SK-MEL-5 (cell line): ENCODE measurements at regions not wholly inside any gene's neighbourhood (a gene's known extent, or its start where the extent isn't known, plus 50 kb on each side); places are given as distances from the start of the nearest gene placed in this dataset.

Experiments used
- DNase-seq: peaks from one replicate; pipeline ENCODE4 v3.0.0-alpha.2; 2016; ENCODE audit warnings: low read depth, low spot score
- in situ Hi-C: cut with HindIII; loops from 2 replicates; pipeline ENCODE4 v1.10.0; 2016; ENCODE audit warnings: low sequenced_read_pairs, high pct_unique_total_duplicates, low pct_unique_long_range_greater_than_20kb

DNA sequence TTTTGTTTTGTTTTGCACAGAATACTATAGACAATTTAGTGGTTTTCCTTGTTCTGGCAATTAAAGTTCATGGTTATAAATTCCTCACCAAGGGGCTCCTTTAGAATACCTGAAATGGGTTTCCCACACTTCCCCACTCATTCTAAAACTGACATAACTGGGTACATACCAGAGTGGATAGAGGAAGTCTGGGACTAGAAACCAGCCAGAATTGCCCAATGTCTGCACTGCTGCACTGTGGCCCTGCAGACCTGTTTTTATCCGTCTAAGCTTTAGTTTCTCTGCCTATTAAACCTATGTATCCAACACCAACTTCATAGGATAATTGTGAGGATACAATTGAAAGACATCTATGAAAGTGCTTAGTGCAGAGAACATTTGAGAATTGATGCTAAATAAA lies 498.6 kb downstream of the KCTD12 start:
- DNase-seq = no peak
- in situ Hi-C loops = no loop called here

DNA sequence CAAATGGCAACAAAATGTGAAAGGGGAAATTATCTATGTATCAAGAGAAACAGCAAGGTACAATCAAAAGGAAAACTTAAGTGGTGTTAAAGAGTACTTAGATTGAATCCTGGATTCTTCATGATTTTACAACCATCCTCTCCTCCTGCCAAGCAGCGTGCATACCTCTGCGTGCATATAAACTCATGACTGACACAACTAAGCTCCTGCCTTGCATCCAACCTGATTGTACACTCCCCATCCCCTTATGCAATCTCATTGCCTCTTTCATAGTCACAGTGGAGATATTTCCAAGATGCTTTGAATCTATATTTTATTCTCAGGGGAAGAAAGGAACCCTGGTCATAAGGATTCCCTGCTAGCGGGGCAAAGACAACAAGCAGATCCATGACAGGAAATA lies 499.9 kb downstream of the KCTD12 start:
- no peak for DNase-seq
- in situ Hi-C loops = no loop called here

DNA sequence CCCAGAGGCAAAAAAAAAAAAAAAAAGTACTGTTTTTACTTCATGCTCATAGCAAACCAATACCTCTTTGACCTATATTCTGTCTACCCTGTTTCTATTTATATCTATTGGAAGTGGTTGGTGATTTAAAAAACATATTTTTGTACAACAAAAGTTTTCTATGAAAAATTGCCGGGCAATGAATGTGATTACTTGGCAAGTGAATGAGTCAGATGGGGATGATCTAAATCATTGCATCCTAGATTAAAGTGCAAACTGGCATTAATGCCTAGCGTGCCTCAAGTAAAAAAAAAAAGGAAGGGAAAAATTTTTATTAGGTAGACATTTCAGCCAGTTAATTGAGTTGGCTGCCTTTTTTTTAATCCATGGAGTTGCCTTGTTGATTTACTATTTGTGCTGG lies 500.6 kb downstream of the KCTD12 start:
- in situ Hi-C loops = no loop called here
- no peak for DNase-seq

DNA sequence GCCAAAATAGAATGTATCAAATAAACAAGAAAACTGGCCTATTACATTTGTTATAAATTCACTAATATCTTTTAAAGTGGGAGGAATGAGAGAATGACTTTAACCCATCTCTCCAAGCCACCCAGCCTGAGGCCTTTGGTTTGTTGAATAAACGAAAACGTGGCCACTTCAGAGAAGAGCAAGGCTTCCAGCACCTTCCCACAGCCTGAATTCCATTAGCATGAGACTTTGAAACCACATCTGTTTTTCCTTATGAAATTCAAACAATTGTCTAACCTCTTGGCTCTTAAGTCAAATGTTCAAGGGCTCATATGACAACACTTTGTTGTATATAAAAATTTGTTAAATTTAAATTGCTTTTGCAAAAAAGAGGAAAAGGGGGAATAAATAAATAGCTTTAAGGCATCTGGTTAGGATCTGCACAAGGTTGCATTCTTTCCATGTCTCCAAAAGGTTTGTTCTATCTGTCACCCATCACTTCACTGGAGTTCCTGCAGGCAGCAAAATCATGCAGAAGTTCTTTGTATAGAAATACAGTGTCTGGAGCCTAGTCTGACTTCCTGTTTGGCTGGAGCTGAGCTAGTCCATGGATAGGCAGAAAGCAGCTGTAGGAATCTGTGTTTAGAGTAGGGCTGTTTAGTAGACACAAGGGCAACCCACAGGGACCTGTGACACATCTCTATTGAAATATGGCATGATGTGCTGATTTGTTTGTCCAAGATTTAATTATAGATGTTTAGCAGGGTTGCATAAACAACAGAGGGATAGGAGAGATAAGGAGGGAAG lies 502.3 kb downstream of the KCTD12 start:
- in situ Hi-C loops = no loop called here
- peak; percentile 35 for DNase-seq

DNA sequence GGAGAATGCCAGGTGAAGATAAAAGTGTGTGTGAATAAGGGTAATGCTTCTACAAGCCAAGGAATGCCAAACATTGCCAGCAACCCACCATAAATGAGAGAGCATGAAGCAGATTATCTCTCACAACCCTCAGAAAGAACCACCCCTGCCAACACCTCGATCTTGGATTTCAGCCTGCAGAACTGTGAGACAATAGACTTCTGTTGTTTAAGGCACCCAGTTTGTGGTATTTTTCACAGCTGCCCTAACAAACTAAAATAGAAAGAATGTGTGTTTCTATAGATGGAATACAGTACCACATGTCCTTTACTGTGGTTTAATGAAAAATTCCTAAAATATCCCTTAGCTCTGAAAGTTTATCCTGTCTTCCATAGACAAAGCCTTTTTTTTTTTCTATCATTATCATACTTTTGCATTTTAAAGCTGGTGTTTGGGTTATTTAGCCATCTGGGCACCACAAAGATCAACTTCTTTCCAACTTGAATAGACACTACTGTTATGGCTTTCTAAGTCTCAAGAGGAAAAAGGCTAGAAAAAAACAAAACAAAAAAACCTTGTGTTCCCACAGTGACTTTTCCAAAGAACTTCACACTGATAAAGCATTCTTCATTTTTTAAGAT lies 505.6 kb downstream of the KCTD12 start:
- peak; percentile 91 for DNase-seq
- in situ Hi-C loops = no loop called here

DNA sequence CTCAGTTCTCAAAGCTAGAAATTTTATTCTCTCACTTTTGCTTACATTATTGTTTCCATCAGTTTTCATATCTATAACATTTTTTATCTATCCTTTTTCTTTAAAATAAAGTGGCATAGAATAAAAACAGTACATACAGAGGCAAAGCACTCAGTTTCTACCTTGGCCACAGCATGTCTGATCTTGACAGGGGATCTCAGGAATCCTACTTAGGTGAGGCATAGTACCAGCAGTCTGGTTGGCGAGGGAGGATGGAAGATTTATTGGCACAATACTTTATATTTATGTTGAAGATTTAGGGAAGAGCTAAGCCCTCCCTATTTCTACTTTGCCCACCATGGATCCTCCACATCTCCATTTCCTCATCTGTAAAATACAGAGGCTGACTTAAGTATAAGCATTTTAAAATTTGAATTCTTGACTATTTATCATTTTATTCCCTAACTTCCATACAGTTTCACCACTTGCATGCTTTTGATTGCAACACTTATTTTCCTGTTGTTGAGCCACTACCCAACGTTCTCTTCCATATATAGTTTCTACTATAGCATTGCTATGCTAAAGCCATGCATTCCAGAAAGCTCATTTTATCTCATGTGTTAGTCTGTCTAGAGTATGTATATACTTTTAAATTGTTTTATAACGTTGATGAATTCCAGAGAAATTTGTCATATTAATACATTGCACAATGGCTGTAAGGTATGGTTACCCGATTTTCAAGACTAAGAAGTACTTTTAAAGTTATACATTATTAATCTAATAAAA lies 506.7 kb downstream of the KCTD12 start:
- no peak for DNase-seq
- in situ Hi-C loops = no loop called here

DNA sequence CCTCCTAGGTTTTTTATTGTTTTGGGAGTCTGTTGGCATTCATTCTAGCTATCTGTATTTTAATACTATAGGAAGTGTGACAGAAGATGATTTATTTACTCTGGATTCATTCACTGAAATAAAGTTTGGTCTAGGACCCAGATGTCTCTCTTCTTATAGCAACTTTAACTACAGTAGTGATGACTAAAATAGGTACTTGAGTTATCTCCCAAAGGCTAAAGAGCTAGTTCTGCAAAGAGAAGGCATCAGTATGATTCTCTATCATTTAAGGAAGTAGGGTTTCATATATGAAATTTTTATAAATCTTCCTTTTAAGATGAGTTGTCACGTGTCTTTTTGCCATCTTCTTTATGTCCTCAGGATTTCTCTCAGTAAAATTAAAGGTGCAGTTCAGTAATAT lies 507.4 kb downstream of the KCTD12 start:
- in situ Hi-C loops = no loop called here

DNA sequence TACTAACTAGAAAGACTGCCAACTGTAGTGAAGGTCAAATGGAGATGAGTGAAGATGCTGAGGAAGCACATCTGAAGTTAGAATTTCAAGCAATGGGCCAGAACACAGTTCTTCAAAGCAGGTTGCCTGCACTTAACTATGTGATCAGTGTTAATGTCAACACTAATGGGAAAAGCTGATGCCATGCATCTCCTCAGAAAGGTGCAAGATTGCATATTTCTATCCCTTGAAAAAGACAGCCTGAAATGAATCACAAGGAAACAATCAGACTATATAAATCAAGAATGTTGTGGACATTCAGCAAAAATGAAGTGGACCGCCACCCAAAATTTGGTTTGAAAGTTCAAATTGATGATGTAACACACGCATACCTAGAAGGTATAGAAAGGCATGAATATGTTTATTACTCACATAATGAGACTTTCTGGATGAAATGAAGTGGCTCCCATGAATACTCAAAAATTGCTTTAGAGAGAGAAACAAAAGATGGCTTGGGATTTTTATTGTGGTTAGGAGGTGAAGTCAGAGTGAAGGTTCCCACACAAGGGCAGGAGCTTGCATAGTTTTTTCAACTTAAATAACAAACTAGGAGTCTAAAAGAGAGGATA lies 522.4 kb downstream of the KCTD12 start:
- DNase-seq = no peak
- in situ Hi-C loops = no loop called here

More for the DNA sequence above, 507.4 kb downstream of the KCTD12 start:
- no peak for DNase-seq

DNA sequence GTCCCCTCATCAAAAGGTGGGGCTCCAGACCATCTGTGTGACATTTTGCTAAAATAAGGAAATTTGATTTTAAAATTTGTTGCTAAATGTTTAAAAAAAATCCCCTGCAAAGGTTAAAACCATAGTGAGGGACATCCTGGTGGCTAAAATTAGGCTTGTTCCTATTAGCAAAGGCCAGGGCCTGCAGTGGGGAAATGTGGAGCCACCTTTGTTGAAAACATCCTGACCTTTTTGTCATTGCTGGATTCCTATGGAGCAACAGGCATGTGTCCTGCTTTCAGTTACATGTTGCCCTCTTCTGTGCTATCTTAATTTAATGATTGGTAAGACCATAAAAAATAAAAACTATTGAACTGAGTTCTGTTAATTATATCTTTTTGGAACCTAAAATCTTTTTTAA lies 524.3 kb downstream of the KCTD12 start:
- in situ Hi-C loops = no loop called here
- no peak for DNase-seq

DNA sequence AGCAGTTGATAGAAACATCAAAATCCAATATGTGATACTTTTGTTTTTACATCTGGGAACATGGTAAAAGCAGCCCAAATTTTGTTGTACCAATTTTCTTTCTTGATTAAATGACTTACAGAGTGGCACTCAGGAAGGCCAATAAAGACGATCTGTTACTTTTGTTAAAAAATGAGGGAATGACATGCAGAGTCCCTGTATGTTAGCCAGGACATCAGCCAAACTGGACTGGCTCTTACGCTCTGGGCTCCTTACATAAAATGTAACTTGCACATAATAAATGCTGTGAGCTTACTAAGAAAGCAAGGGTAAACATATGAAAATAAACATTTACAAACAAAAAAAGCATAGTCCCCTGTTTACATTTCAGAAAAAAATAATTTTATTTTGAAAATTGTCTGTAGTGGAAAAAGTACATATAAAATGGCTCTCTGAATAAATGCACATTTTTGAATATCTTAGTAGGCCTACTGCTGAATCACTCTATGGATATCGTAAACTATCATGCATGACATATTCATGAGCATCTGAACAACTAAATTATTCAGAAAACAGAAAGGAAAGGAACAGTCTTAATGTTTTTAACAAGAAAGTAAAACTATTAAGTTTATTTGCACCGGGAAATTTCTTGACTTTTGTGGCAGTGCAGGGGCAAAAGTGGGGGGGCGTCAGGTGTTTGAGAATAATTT lies 534.5 kb downstream of the KCTD12 start:
- no peak for DNase-seq
- in situ Hi-C loops = no loop called here

DNA sequence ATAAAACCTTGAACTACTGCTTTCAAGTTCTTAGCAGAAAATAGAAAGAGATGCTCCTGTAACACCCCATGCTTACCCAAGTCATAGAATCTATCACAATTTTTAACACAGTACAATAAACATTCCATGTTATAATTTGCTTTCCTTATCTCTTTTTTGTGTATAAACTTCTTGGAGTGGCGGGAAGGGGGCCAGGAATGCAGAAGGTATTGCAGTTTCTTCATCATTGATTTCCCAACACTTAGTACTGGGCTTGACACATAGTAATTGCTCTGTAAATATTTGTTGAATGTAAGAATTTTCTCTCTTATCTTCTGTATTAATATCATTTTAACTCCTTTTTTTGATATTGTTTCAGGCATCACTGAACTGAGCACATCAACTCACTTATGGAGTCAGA lies 535.8 kb downstream of the KCTD12 start:
- in situ Hi-C loops = no loop called here
- DNase-seq = no peak

DNA sequence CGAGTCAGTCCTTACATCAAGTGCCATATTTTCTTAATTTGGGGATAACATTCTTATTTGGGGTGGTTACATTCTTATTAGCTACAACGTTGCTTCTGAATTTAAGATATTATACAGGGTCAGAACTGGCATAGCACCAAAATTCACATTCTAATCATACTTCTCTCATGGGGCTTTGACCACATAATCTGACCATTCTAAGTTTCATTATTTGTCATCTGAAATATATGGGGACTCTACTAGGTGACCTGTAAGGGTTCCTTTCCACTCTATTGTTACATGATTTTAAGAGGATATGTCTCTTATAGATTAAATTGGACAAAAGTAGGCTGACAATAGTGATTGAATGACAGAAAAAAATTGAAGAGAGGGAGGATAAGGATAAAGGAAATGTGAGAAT lies 536.5 kb downstream of the KCTD12 start:
- no peak for DNase-seq
- in situ Hi-C loops = no loop called here

DNA sequence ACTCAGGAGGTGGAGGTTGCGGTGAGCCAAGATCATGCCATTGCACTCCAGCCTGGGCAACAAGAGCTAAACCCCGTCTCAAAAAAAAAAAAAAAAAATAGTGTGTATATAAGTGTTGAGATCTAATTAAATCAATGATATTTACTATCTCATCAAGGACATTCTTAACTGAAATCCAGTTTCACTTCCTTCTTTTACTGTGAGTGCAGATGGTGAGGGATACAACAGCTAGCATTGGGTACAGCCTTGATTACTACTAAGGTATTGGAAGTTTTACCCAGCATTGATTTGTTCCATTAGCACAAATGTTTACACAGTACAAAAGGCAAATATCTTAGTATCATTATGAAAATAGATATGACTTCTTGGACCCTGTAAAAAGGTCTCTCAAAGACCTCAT lies 546.6 kb downstream of the KCTD12 start:
- no peak for DNase-seq
- in situ Hi-C loops = no loop called here

DNA sequence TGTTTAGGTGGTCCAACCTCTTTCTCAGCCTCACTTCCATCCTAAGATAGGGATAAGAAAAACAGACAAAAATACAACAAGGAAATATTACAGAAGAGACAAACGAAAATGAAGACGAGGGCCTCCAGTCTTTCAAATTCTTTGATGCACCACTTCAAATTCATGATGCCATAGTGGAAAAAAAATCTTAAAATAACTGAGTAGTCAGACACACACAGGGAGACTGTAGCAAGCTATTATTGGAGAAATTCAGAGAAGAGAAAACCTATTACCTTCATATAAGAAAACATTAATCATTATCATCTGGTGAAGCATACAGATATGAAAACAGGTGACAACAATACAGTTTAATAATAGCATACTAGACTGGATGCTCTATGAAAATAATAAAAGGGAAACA lies 548.2 kb downstream of the KCTD12 start:
- DNase-seq = no peak
- in situ Hi-C loops = no loop called here

DNA sequence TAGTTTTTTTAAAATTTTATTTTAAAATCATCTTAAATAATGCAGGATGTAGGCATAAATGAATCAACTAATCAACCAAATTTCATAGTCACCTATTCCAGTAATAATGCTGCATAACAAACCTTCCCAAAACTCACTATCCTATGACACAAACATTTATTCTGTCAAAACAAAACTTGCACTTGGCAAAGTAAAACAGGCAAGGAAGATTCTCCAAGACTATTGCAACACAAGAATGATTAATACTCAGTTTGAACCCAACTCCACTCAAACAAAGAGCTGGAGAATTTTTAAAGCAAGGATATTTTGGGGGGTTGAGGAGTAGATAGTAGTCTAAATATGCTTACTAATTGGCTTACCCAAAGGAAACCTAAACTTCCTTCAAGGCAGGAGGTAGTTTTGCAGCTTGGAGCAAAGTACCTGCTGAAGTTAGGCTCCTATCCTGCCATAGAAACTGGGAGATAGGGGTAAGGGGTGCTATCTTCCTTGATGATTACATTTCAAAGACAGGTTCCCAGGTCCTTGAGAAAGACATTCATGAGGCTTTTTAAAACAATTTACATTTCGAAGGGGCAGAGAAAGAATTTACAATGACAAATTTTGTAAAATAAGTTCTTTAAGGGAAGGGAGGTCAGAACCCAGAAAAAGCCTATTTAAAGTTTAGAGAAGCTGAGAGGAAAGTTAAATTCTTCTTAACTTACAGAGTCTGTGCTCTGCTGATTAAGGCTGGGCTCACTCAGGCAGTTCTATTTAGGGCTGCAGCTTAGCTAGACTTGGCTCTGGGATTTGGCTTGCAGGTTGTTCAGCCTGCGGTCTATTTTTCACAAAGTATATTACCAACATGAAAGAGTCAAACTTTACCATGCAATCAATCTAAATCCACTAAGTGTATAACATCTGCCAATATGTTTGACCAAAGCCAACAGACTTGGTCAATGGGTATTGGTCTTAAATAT lies 549.0 kb downstream of the KCTD12 start:
- in situ Hi-C loops = no loop called here

DNA sequence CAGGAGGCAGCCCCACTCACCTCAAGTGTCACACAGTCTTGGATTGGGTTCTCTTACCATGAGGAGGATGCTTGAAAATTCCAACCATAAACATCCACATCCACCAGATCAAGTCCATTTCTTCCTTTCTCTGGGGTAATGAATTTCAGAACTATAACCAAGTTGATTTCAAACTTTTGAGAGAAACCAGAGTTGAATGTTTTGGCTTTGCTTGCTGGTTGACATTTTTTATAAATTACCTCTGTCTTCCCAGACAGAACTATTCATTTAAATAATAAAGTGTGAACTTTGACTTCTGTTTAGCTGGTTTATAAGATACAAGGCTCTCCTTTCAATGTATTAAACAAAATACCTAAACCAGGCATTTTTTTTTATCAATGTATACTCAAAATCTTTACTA lies 550.7 kb downstream of the KCTD12 start:
- DNase-seq = no peak
- in situ Hi-C loops = no loop called here

More for the DNA sequence above, 549.0 kb downstream of the KCTD12 start:
- DNase-seq = no peak
